Activated CD4-positive, alpha-beta memory T cell treated with anti-CD3 and anti-CD28 coated beads, Interleukin-2, amount 10 ng/mL, durations not matched to agents 7 days and 5 days (primary cell): ENCODE measurements at regions not wholly inside any gene's neighbourhood (a gene's known extent, or its start where the extent isn't known, plus 50 kb on each side); places are given as distances from the start of the nearest gene placed in this dataset.

Experiments used
- CTCF ChIA-PET: fragments of 350-600 bp; sonication (Branson Sonifier 250); formaldehyde crosslinking; loops from one replicate; lab custom pipeline; 2021; ENCODE audit warnings: antibody characterized with exemption, inconsistent platforms; lab: Charles Lee
- POLR2A ChIA-PET: fragments of 350-600 bp; sonication (Branson Sonifier 250); formaldehyde crosslinking; loops from one replicate; lab custom pipeline; 2021; ENCODE audit warnings: antibody characterized with exemption; lab: Charles Lee
- DNase-seq: peaks from one replicate; pipeline ENCODE4 v3.0.0-alpha.2; 2020
- H3K27ac Mint-ChIP-seq: one replicate; pipeline ENCODE4 v1.8.0; 2021; ENCODE audit warnings: mild to moderate bottlenecking, mixed read lengths
- H3K27me3 Mint-ChIP-seq: one replicate; pipeline ENCODE4 v1.8.0; 2021; ENCODE audit warnings: mixed read lengths
- H3K36me3 Mint-ChIP-seq: one replicate; pipeline ENCODE4 v1.8.0; 2021; ENCODE audit warnings: low read depth, mixed read lengths
- H3K4me1 Mint-ChIP-seq: one replicate; pipeline ENCODE4 v1.8.0; 2021; ENCODE audit warnings: mixed read lengths
- H3K4me3 Mint-ChIP-seq: one replicate; pipeline ENCODE4 v1.8.0; 2021; ENCODE audit warnings: mild to moderate bottlenecking, mixed read lengths
- H3K9me3 Mint-ChIP-seq: one replicate; pipeline ENCODE4 v1.8.0; 2021; ENCODE audit warnings: mixed read lengths

GRCh38 chr15:70210076-70210475 is 112.4 kb upstream of the TLE3 start:
- POLR2A ChIA-PET = no interaction called here
- Mint-ChIP-seq H3K36me3 (no peaks in the 10 kb centered on the region), H3K27ac (no peak overlapping the region), H3K4me3 (no peak overlapping the region), H3K27me3 (peaks cover 12% of the 10 kb centered on the region), H3K4me1 (no peaks in the 10 kb centered on the region), H3K9me3 (no peaks in the 10 kb centered on the region)
- CTCF ChIA-PET = no interaction called here
- no peak for DNase-seq

GRCh38 chr15:70209499-70209898 is 111.8 kb upstream of the TLE3 start:
- Mint-ChIP-seq H3K4me1 (no peaks in the 10 kb centered on the region), H3K27ac (no peak overlapping the region), H3K27me3 (peaks cover 15% of the 10 kb centered on the region), H3K9me3 (no peaks in the 10 kb centered on the region), H3K4me3 (no peak overlapping the region), H3K36me3 (no peaks in the 10 kb centered on the region)
- DNase-seq = no peak
- CTCF ChIA-PET = no interaction called here
- POLR2A ChIA-PET = no interaction called here

GRCh38 chr15:70208332-70208731 is 110.6 kb upstream of the TLE3 start:
- ChIA-PET POLR2A (no interaction called here), CTCF (no interaction called here)
- H3K4me3 Mint-ChIP-seq = no peak overlapping the region
- no peak overlapping the region for H3K27ac Mint-ChIP-seq
- no peaks in the 10 kb centered on the region for H3K9me3 Mint-ChIP-seq
- H3K36me3 Mint-ChIP-seq = no peaks in the 10 kb centered on the region
- no peak for DNase-seq
- H3K4me1 Mint-ChIP-seq = no peaks in the 10 kb centered on the region
- H3K27me3 Mint-ChIP-seq = peaks cover 15% of the 10 kb centered on the region

- DNase-seq = no peak
Observed at GRCh38 chr15:70206668-70207067, 109.0 kb upstream of the TLE3 start.

GRCh38 chr15:70204652-70205051 is 106.9 kb upstream of the TLE3 start:
- Mint-ChIP-seq H3K4me1 (no peaks in the 10 kb centered on the region), H3K27me3 (peaks cover 16% of the 10 kb centered on the region), H3K36me3 (no peaks in the 10 kb centered on the region), H3K9me3 (no peaks in the 10 kb centered on the region), H3K4me3 (no peak overlapping the region), H3K27ac (no peak overlapping the region)
- DNase-seq = no peak
- CTCF ChIA-PET = no interaction called here
- POLR2A ChIA-PET = no interaction called here

More at GRCh38 chr15:70206668-70207067, 109.0 kb upstream of the TLE3 start:
- Mint-ChIP-seq H3K4me1 (no peaks in the 10 kb centered on the region), H3K4me3 (no peak overlapping the region), H3K27me3 (peaks cover 20% of the 10 kb centered on the region), H3K27ac (no peak overlapping the region), H3K9me3 (no peaks in the 10 kb centered on the region), H3K36me3 (no peaks in the 10 kb centered on the region)
- POLR2A ChIA-PET = no interaction called here
- CTCF ChIA-PET = no interaction called here

- Mint-ChIP-seq H3K9me3 (no peaks in the 10 kb centered on the region), H3K4me1 (no peaks in the 10 kb centered on the region), H3K27ac (no peak overlapping the region), H3K27me3 (peaks cover 14% of the 10 kb centered on the region), H3K36me3 (no peaks in the 10 kb centered on the region), H3K4me3 (no peak overlapping the region)
- ChIA-PET CTCF (no interaction called here), POLR2A (no interaction called here)
- DNase-seq = no peak
Observed at GRCh38 chr15:70203981-70204560, 106.4 kb upstream of the TLE3 start.

- ChIA-PET POLR2A (no interaction called here), CTCF (no interaction called here)
- H3K9me3 Mint-ChIP-seq = no peaks in the 10 kb centered on the region
- no peaks in the 10 kb centered on the region for H3K4me1 Mint-ChIP-seq
- no peak overlapping the region for H3K4me3 Mint-ChIP-seq
- H3K27ac Mint-ChIP-seq = no peak overlapping the region
- H3K36me3 Mint-ChIP-seq = no peaks in the 10 kb centered on the region
- no peak for DNase-seq
- peaks cover 12% of the 10 kb centered on the region for H3K27me3 Mint-ChIP-seq
Observed at GRCh38 chr15:70202756-70203155, 105.0 kb upstream of the TLE3 start.

- Mint-ChIP-seq H3K4me1 (peaks cover 9% of the 10 kb centered on the region), H3K36me3 (no peaks in the 10 kb centered on the region), H3K4me3 (no peak overlapping the region), H3K27ac (no peak overlapping the region), H3K27me3 (peaks cover 10% of the 10 kb centered on the region), H3K9me3 (no peaks in the 10 kb centered on the region)
- POLR2A ChIA-PET = no interaction called here
- CTCF ChIA-PET = no interaction called here
- DNase-seq = no peak
Observed at GRCh38 chr15:70201425-70201775, 103.7 kb upstream of the TLE3 start.

- CTCF ChIA-PET = no interaction called here
Observed at GRCh38 chr15:70200511-70201424, 103.1 kb upstream of the TLE3 start.

GRCh38 chr15:70199540-70200410 is 102.1 kb upstream of the TLE3 start:
- Mint-ChIP-seq H3K27ac (no peak overlapping the region), H3K27me3 (peaks cover 7% of the 10 kb centered on the region), H3K4me1 (peaks cover 10% of the 10 kb centered on the region), H3K36me3 (no peaks in the 10 kb centered on the region), H3K4me3 (no peak overlapping the region), H3K9me3 (no peaks in the 10 kb centered on the region)
- ChIA-PET POLR2A (no interaction called here), CTCF (no interaction called here)
- DNase-seq = no peak

More at GRCh38 chr15:70200511-70201424, 103.1 kb upstream of the TLE3 start:
- no peaks in the 10 kb centered on the region for H3K36me3 Mint-ChIP-seq
- H3K27me3 Mint-ChIP-seq = peaks cover 8% of the 10 kb centered on the region
- H3K27ac Mint-ChIP-seq = no peak overlapping the region
- no peak for DNase-seq
- POLR2A ChIA-PET = no interaction called here
- no peaks in the 10 kb centered on the region for H3K9me3 Mint-ChIP-seq
- peaks cover 10% of the 10 kb centered on the region for H3K4me1 Mint-ChIP-seq
- H3K4me3 Mint-ChIP-seq = no peak overlapping the region

- no peak for DNase-seq
- CTCF ChIA-PET = no interaction called here
- Mint-ChIP-seq H3K9me3 (no peaks in the 10 kb centered on the region), H3K4me1 (peaks cover 10% of the 10 kb centered on the region), H3K4me3 (no peak overlapping the region), H3K27me3 (peaks cover 12% of the 10 kb centered on the region), H3K27ac (no peak overlapping the region), H3K36me3 (no peaks in the 10 kb centered on the region)
- POLR2A ChIA-PET = no interaction called here
Observed at GRCh38 chr15:70199124-70199482, 101.4 kb upstream of the TLE3 start.

GRCh38 chr15:70198441-70199123 is 100.9 kb upstream of the TLE3 start:
- Mint-ChIP-seq H3K4me3 (no peak overlapping the region), H3K36me3 (no peaks in the 10 kb centered on the region), H3K27me3 (peaks cover 15% of the 10 kb centered on the region), H3K9me3 (no peaks in the 10 kb centered on the region), H3K4me1 (peaks cover 10% of the 10 kb centered on the region), H3K27ac (no peak overlapping the region)
- no peak for DNase-seq
- POLR2A ChIA-PET = no interaction called here
- CTCF ChIA-PET = no interaction called here

- Mint-ChIP-seq H3K9me3 (no peaks in the 10 kb centered on the region), H3K4me3 (no peak overlapping the region), H3K4me1 (peaks cover 10% of the 10 kb centered on the region), H3K36me3 (no peaks in the 10 kb centered on the region), H3K27ac (no peak overlapping the region), H3K27me3 (peaks cover 18% of the 10 kb centered on the region)
- ChIA-PET POLR2A (no interaction called here), CTCF (no interaction called here)
- DNase-seq = no peak
Observed at GRCh38 chr15:70197945-70198361, 100.2 kb upstream of the TLE3 start.
